ENCODE measurements at regions not wholly inside any gene's neighbourhood (a gene's known extent, or its start where the extent isn't known, plus 50 kb on each side); places are given as distances from the start of the nearest gene placed in this dataset.

DNA sequence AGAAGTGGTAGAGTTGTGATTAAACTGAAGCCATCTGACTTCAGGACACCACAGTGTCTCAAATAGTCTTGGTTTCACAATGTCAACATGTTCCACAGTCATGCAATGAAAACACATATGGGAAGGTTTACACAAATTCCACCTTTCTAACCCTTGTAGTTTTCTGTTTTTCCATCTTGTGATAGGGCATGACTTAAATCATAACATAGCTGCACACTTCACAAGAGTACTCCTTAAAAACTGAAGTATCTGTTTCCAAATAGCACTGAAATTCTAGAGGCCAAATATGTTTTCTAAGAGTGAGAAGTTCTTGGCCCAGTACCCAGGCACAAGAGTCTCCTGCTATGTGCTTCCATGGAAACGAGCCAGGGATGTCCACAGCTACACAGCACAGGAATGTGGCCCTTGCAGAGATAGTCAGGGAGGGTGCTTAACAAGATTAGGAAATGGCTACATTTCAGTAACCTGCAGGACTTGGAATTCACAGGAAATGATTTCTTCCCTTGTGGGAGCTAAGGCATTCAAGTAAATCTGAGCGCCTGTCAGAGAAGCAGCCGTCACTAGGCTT is 269.1 kb downstream of the NDFIP2 start:
- DNase-seq: no peak

DNA sequence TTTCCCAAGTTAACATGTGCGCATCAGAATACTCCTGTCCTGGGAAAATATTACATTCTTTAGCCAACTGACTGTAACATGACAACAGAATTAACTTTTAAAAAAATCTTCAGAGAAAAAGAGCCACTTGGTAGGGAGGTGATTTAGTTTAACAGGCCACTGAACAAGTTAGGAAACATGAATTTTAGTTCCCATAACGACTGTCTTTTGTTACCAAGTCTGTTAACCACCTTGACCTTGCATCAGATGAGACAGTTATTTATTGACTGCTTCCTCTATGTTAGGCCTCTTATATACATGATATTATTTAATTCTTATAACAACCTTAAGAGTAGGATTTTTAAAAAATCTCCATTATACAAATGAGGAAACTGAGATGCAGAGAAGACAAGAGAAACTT is 268.6 kb downstream of the NDFIP2 start:
- no peak for DNase-seq

DNA sequence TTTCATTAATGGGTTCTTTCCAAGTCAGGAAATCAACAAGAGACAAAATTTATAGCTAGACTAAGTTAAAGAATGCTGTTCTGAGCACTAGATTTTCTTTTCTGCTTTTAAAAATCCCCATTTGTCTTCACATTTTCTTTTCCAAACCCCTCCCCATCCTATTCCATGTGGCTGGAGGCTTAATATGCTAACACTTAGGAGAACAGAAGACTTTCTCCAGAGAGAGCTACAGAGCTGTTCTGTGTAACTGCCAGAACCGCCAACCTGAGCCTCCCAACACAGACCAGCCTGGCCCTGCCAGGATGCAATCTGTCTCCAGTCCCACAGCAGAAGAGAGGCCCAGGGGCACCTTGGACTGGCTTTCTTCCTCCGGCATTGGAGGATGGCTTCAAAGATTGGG is 264.1 kb downstream of the NDFIP2 start:
- DNase-seq: no peak

DNA sequence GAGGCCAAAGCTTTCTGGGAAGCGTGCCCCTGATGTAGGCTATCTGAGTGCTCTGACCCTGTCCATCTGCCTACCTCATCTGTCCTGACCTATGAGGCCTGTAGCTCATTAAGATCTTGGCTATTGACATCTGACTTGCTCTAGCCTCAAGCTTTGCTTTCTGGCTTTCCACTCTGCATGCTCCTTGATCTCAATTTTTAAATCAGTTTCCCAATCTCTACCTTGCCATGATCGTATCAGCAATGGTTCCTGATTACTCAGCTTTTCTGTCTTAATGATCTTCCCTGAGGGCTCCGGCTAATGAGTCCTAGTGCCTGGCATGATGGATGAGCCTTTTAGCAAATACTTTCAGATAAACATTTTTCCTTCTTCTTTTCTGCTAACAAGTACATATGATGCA is 262.0 kb downstream of the NDFIP2 start:
- no peak for DNase-seq

DNA sequence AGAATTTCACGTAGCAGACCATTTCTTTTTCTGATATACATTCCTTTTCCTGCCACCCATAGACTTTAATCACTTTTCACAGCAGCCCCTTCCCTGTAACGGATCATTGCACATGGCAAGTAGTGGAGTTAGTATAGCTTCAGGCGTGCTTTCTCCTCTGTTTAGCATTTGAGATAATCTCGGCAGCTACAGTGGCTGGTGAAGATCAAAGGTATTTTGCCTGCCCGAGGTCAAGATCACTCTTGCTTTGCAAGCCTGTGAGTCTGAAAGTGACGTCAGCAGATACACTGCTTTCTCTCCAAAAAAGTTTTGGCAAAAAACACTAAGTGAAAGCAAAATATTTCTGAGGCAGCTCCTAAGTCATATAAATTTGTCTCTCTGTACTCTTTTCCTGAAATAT is 260.0 kb downstream of the NDFIP2 start:
- DNase-seq: no peak

DNA sequence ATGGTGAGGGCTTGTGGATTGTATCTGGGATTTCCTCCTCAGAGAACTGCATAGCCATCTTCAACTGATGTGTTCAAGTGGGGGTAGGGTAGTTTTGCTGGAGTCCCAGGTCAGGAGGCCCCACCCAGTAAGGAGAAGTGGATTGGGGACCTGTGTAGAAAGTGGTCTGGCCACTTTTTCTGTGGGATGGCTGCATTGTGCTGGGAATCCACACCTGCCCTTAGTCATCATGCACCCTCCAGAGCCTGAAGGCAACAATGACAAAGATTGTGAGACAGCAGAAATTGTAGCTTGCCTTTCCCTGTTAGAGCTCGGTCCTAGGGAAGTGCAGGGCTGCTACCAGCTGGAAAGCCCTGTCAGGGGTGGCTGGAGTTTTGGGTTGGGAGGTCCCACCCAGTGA is 255.4 kb downstream of the NDFIP2 start:
- no peak for DNase-seq

DNA sequence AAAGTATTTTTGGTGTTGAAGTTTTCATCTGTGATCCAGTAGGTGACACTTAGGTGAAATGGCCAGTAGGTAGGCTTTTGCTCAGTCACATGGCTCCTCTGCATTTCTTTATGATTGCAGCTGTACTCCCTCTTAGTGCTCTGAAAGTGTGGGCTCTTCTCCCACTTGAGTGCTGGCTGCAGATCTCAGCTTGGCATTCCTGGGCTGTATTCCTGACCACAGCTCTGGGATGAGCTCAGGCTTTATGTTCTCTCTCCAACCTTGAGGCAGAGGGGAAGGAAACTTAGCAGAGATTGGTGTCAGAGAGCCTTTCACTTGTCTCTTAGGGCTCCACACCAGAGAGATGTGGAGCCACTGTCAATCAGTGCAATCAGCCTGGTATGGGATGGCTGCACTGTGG is 254.3 kb downstream of the NDFIP2 start:
- no peak for DNase-seq

DNA sequence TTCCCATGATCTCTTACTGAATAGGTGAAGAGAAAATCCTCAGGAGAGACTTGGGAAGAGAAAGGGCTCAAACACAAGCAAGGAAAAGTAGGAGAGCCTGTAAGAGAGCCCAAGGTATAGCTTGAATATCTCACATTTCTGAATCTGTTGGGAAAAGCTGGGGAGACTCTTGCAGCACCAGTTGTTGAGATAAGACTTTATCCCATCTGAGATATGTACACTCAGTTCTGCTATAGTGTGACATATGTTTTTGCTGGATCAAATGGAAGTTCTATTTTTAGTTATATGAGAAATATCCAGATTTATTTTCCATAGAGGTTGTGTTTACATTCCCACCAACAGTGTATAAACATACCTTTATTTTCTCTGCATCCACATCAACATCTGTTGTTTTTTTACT is 246.1 kb downstream of the NDFIP2 start:
- no peak for DNase-seq

DNA sequence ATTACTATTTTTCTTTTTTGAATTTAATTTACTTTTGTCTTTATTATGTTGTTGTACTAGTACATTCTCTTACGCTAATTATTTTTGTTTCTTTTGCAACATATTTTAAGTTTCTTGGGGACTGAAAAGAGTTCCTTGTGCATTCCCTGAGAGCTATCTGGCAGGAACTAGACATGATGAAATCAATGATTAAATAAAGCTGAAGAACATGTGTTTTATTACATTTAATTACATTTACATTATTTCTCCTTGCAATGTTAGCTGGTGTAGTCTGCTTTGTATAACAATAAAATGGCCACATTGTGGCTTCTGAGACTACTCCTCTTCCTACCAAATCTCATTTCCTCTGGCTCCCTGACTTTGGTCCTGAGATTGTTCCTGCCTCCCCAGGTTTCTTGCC is 244.9 kb downstream of the NDFIP2 start:
- DNase-seq: no peak

DNA sequence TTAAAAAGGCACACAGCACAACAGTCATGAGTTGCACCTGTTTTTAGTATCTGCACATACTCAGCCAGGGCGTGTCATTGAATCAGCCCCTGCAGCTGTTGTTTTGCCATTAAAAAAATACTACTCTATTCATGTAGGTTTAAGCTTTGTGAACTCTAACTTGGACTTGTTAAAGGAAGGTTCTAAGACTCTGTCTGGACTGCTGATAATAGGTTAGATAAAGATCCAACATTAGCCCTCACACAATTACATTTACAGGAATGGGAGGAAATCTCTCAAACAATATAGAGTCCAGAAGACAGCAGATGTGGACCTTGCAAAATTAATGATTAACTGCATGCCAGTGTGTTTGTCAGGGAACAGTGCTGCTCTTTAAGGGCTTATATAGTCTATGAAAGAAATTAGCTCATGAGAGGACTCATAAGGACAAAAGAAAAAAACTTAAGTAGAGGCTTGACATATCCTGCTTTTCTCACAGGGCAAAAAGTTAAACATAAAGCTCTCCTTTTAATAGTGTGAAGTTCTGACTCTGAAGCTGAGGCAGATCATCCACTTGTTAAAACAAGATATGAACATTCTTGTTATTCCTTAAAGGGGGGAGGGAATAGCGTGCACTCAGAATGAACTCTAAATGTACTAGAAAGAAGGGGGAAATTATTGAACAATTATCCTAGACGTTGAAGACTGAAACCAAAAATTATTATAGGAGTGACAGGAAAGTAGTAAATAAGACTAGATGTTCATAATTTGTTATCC is 243.6 kb downstream of the NDFIP2 start:
- DNase-seq: no peak

DNA sequence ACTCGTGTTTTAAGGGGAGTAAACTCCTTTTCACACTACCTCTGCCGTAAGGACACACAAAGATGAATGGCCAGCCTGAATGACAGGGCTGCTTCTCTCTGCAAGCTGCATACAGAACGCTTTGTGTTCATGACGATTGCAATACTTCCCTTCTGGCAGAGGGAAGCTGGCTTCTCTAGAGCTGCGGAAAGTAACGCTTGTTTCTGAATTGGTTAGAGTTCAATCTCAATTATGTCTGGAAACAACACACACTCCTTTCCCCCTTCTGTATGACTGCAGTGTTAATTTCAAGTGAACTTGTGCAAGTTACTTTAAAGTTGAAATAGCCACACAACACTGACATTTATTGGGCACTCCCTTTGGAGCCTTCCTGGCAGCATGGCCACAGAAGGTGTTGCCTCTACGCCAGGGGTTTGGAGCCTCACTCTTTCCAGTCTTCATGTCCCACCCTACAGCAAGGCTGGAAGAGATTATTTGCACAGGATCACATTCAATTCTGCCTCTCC is 242.6 kb downstream of the NDFIP2 start:
- DNase-seq: no peak

DNA sequence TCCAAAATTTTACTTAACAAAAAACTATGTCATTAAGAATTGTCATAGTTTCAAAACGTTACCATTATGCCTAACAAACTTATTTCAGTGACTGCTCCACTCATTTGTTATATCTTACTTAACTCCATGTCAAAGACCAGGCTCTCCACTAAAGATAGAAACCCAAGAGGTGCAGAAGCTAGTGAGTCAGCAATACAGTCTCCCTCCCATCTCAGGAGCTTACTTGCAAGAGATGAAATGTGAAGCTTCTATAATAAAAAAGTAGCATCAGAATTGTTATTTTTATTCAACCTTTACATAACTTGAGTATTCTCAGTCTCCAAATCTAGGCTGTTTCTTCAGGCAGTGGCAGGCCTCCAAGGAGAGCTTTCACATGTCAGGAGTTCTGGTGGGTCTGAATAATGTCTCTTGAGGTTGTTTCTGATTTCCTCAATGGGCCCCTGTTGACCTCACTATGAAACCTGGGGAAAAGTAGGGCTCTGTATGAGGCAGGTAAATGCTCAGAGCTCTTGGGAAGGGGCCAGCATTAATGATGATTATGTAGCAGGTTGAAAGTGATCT is 242.0 kb downstream of the NDFIP2 start:
- DNase-seq: no peak

DNA sequence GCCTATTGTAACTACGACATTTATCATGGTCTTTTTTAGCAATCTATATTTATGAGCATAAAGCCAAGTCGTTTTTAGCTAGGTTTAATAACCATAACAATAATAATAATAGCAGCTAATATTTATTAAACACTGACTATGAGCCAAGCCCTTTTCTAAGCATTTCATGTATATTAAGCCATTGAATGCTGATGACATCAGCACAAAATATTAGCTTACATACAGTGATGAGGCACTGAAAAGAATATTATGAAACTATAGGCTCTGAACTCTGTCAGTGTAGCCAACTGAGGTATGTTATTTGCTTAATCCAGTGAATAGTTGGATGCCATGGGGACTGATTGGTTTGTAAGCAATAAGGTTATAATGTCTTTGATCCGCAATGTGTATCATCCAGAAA is 235.2 kb downstream of the NDFIP2 start:
- no peak for DNase-seq

DNA sequence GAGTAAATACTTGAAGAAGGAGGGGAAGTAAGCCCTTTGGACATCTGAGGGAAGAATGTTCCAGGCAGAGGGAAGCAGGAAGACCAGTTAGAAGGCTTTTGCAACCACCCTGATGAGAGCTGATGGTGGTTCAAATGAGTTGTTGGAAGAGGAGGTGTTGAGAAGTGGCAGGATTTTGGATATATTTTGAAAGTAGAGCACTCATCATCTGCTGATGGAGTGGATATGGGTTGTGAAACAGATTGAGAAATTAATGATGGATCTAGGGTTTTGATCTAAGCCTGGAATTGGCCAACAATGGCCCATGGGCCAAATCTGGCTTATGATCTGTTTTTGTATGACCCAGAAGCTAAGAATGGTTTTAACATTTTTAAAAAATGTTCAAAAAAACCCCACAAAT is 230.7 kb downstream of the NDFIP2 start:
- no peak for DNase-seq

DNA sequence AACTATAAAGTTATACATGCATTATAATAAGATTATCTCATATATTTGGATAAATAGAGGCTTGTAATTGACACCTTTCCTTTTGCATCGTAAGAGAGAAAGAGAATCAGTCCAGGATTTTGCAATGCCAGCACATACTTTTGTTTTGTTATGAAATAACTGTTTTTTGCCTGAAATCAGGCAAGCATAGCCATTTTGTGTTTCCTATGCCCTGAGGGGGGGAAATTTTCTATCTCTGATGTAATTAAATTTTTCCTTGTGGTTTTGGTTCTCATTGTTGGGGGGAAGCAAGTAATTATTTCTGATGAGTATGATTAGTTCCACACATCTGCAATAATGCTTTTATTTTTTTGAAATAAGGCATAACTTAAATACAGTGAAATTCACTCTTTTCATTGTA is 229.4 kb downstream of the NDFIP2 start:
- no peak for DNase-seq

DNA sequence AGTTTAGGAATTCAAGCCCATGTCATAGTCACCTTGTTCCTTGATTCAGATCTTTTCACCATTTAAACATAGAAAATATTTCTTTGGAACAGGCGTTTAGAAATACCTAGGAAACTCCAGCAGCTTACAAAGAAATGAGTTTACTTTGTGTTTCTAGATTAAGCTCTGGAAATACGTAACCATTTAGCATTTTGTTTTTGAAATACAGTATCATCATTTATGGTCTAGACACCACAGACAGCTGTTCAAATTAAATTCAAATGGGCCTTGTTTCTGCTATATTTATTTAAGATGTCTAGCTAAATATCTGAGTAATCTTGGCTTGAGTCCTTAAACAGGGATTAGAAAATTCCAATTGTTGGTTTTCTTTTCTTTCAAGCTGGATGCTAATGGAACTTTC is 228.5 kb downstream of the NDFIP2 start:
- no peak for DNase-seq

DNA sequence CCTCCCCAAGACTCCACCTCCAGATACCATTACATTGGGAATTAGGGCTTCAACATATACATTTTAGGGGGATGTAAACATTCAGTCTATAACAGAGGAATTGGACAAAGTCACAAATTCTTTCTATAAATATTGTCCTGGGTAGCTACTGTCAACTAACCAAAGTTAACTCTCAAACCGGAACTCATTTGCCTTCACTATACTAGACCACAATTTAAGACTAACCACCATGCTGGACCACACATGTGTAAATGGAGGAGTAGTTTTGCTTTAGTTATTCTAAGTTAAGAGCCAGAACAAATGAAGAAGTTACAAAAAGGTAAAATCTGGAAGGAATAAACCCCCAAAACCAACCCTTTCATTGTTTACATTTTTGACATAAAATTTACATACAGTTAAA is 222.8 kb downstream of the NDFIP2 start:
- DNase-seq: no peak

DNA sequence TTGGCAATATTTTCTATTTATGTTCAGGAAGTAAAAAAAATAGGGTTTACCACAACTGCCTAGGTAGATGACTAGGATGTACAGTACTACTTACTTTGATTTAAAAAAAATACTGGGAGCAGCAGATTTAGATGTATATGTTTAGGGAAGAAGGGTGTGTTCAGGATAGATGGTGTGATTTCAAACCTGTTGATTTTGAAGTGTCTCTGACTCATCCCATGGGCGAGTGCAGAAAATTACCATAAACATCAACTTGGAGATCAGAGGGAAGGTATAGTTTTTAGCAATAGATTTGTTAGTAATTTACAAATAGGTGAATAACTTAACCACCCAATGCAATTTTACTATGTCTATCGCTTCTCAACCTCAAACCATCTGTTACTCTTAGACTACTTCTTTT is 214.8 kb downstream of the NDFIP2 start:
- DNase-seq: no peak

DNA sequence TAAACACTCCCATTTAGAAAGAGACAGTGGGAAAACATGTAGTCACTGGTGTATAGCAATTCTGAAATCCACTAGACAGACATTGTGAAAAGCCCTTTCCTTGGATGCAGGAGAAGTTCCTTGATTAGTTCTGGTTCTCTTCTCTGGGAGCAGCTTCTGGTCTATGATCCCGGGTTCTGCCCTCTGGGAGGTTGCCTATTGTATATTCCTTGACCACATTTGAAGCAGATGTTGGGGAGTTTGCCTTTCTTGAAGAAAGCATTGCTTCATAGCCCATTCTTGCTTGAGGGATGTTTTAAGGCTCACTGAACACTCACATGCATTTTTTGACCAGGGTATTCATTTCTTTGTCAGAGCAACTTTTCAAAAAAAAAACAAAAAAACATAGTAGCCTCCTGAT is 211.9 kb downstream of the NDFIP2 start:
- no peak for DNase-seq

DNA sequence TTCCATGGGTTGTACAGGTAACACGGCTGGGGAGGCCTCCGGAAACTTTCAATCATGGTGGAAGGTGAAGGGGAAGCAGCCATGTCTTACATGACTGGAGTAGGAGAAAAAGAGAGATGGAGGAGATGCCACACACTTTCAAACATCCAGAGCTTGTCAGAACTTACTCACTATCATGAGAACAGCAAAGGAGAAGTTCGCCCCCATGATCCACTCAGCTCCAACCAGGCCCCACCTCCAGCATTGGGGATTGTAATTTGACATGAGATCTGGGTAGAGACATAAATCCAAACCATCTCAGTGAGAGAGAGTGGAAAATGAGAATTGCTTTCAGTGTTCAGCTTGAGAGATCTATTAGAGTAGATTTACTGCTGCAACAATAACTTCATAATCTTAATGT is 210.9 kb downstream of the NDFIP2 start:
- DNase-seq: no peak

DNA sequence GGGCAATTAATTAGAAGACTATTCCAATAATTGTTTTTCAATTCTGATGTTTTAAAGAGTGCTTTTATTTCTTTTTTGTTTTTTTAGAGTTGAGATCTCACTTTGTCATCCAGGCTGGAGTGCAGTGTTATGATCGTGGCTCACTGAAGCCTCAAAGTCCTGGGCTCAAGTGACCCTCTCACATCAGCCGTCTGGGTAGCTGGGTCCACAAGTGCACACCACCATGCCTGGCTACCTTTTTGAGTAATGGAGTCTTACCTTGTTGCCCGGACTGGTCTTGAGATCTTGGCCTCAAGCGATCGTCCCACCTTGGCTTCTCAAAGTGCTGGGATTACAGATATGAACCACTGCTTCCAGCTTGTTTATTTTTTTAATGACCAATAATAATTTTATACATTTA is 207.8 kb downstream of the NDFIP2 start:
- no peak for DNase-seq

DNA sequence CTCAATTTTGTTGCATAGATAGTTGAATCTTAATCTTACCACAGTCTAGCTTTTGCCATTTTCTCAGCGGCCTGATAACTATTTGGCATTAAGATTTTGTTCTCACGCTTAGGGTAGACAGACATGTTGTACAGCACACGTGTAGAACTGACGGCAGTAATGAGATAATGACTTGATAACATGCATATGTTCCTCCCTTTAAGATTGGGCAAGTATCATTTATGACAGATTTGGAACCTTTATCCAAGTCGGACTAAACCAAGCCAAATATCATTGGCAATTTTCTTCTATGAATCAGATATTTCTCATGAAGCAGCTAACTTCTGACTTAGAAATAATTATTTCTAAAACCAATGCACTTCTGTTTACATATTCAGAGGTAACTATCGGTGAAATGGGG is 205.5 kb downstream of the NDFIP2 start:
- no peak for DNase-seq

DNA sequence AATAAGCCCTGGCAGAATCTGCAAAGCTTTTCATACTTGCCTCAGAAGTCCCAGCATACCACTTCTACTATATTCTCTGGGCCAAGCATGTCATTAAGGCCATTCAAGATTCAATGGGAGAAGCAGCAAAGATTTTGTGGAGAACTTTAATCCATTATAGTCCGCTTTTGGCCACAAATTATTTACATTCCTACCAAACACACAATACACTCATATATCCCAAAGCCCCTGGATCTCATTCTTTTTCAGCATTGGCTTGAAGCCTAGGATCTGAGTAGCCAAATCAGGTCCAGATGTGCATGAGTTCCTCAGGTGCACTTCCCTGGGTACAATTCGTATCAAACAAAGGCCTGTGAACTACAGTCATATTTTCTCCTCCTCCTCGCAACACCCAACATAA is 203.4 kb downstream of the NDFIP2 start:
- no peak for DNase-seq

DNA sequence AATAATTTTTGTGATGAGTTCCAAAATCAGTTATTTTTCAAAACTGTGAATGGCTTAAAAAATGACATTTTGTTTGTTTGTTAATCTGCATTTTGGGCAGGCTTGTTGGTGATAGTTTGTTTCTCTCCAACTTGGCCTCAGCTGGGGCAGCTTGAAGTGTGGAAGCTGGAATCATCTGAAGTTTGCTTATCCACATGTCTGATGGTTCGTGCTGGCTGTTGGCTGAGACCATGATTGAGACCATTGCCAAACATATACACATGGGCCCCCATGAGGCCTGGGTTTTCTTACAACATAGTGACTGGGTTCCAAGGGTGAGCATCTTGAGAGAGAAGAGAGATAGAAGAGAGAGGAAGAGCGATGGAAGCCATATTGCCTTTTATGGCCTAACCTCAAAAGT is 201.2 kb downstream of the NDFIP2 start:
- DNase-seq: no peak

DNA sequence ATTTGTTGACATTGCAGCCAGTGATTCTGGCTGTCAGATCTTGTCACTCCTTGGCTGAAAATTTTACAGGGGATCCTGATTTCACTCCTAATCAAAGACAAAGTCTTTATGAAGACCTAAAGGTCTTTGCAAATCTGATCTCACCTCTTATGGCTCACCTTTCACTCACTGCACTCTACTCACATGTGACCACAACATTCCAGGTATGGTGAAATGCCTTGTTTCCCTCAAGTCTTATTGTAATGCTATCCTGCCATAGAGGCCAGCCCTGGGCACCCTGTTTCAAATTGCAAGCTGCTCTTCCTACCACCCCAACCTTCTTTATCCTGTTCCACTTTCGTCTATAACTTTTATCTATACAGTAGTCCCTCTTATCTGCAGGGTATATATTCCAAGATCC is 200.1 kb downstream of the NDFIP2 start:
- DNase-seq: no peak

Data from Kasumi-1 (cell line).